Keratinocyte (primary cell): ENCODE measurements at regions not wholly inside any gene's neighbourhood (a gene's known extent, or its start where the extent isn't known, plus 50 kb on each side); places are given as distances from the start of the nearest gene placed in this dataset.

ENCODE experiments used
- DNase-seq: peaks from one replicate; pipeline ENCODE4 v3.0.0-alpha.2; 2011; ENCODE audit warnings: low read depth, missing footprints, low spot score
- FAIRE-seq: peaks from 2 replicates; lab custom pipeline; 2011; peaks lifted over from hg19 to GRCh38; lab: Jason Lieb, UNC
- H2AFZ ChIP-seq: 2 replicates; pipeline ENCODE4 v1.6.0; 2012; ENCODE audit warnings: low read length, control low read depth, inconsistent platforms; ENCODE audit not compliant: control insufficient read depth
- H3K27ac ChIP-seq: 2 replicates; pipeline ENCODE4 v1.5.1; 2011; ENCODE audit warnings: low read length; ENCODE audit not compliant: control insufficient read depth, insufficient read depth
- H3K27me3 ChIP-seq: 3 replicates; pipeline ENCODE4 v1.6.0; 2011; ENCODE audit warnings: low read length; ENCODE audit not compliant: control insufficient read depth, insufficient read depth; ENCODE audit errors: extremely low read depth
- H3K36me3 ChIP-seq, 2 experiments: 2 replicates in 1 of 2; 3 replicates in 1 of 2; pipeline ENCODE4 v1.5.1; 2011; ENCODE audit warnings: low read length in 2 of 2, mild to moderate bottlenecking in 1 of 2; ENCODE audit not compliant: control insufficient read depth in 2 of 2, insufficient read depth in 2 of 2; ENCODE audit errors: extremely low read depth in 1 of 2
- H3K4me1 ChIP-seq: 3 replicates; pipeline ENCODE4 v1.5.1; 2011; ENCODE audit warnings: low read length; ENCODE audit not compliant: control insufficient read depth, insufficient read depth; ENCODE audit errors: extremely low read depth
- H3K4me2 ChIP-seq: 3 replicates; pipeline ENCODE4 v1.6.0; 2011; ENCODE audit warnings: low read depth, low read length; ENCODE audit not compliant: control insufficient read depth, insufficient read depth; ENCODE audit errors: extremely low read depth
- H3K4me3 ChIP-seq, 3 experiments: fragments of 200-600 bp in 1 of 3; sonication (generic) in 1 of 3; 2 replicates in 2 of 3; 3 replicates in 1 of 3; pipeline ENCODE4 v1.5.1; 2011 to 2016; ENCODE audit warnings: low read length in 3 of 3, mild to moderate bottlenecking in 3 of 3, control low read depth in 2 of 3, inconsistent platforms in 1 of 3, low read depth in 1 of 3, mixed read lengths in 1 of 3, mixed run types in 1 of 3, moderate library complexity in 1 of 3; ENCODE audit not compliant: control insufficient read depth in 2 of 3, insufficient read depth in 2 of 3; ENCODE audit errors: extremely low read depth in 1 of 3
- H3K79me2 ChIP-seq: 2 replicates; pipeline ENCODE4 v1.6.0; 2012; ENCODE audit warnings: low read length; ENCODE audit not compliant: control insufficient read depth, insufficient read depth
- H3K9ac ChIP-seq: 3 replicates; pipeline ENCODE4 v1.6.0; 2011; ENCODE audit warnings: low read length; ENCODE audit not compliant: control insufficient read depth, insufficient read depth; ENCODE audit errors: extremely low read depth
- H3K9me1 ChIP-seq: 3 replicates; pipeline ENCODE4 v1.6.0; 2011; ENCODE audit warnings: low read length; ENCODE audit not compliant: control insufficient read depth, insufficient read depth; ENCODE audit errors: extremely low read depth
- H3K9me3 ChIP-seq: 2 replicates; pipeline ENCODE4 v1.5.1; 2012; ENCODE audit warnings: low read depth, low read length; ENCODE audit not compliant: control insufficient read depth
- H4K20me1 ChIP-seq: 3 replicates; pipeline ENCODE4 v1.6.0; 2011; ENCODE audit warnings: low read length; ENCODE audit not compliant: control insufficient read depth, insufficient read depth; ENCODE audit errors: extremely low read depth
- EZH2 ChIP-seq: IDR thresholded peaks from one replicate; pipeline ENCODE4 v1.6.1; 2012; ENCODE audit warnings: inconsistent platforms, mild to moderate bottlenecking, low read length, moderate library complexity
- dilution Hi-C: fragments of 300-500 bp; cut with MboI; formaldehyde crosslinking; loops from one replicate; pipeline ENCODE4 v1.7.0; 2020; ENCODE audit warnings: low sequenced_read_pairs; ENCODE audit not compliant: extremely low pct_ligation_motif_present
- TF ChIP-seq, protein P1 (sequence below), 3 experiments: IDR thresholded peaks in 1 of 3; conservative IDR thresholded peaks in 1 of 3; optimal IDR thresholded peaks in 1 of 3; 2 replicates in 2 of 3; 3 replicates in 1 of 3; pipeline versions ENCODE3 to v1.5.1; 2011; ENCODE audit warnings: low read length in 3 of 3, mild to moderate bottlenecking in 3 of 3, moderate library complexity in 2 of 3, control low read depth in 1 of 3, inconsistent platforms in 1 of 3; ENCODE audit not compliant: insufficient read depth in 2 of 3; ENCODE audit errors: extremely low read depth in 1 of 3

DNA sequence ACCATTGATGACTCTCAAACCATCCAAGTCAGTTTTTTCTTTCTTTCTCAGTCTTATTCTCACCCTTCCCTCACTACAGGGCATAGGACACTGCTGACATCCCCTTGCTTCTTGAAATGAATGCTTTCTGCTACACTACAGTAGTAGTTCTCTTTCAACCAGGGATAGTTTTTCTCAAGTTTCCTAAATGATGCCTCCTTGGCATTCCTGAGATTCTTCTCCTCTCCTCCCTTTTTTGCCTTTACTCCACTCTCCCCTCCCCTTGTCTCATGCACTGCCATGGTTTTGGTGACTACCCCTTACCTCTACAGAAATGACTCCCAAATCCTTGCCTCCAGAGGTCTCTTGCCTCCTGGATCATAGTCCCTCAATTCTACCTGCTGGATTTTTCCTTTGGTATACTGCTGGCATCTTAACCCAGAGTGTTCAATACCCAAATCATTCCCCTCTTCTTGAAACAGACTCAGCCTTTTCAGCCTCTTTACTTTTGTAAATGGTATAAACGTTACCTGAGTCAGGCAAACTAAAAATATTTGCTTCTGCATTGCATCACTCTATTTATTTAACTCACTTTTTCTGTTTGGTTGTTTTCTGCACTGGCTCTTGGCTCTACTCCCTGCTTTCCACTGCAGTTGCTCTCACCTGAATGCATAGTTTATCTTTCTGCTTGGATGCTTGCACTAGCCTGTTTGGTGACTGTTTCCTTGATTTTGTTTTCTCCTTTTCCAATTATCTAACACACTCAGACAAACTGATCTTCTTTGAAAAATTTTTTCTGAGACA is 211.6 kb upstream of the IGF1 start:
- Histone ChIP-seq H3K27ac (no peak overlapping the region), H3K4me1 (no peaks in the 10 kb centered on the region), H4K20me1 (no peaks in the 10 kb centered on the region), H3K4me2 (no peak overlapping the region), H3K79me2 (no peaks in the 10 kb centered on the region), H3K4me3 (no peak overlapping the region), H3K9me3 (no peaks in the 10 kb centered on the region), H3K9me1 (no peaks in the 10 kb centered on the region), H3K9ac (no peak overlapping the region), H2AFZ (no peak overlapping the region), H3K27me3 (no peaks in the 10 kb centered on the region), H3K36me3 (no peaks in the 10 kb centered on the region)
- FAIRE-seq, result no peak
- dilution Hi-C loops, result no loop called here
- DNase-seq, result no peak
- TF ChIP-seq EZH2, result no peak
- TF ChIP-seq, protein P1, sequence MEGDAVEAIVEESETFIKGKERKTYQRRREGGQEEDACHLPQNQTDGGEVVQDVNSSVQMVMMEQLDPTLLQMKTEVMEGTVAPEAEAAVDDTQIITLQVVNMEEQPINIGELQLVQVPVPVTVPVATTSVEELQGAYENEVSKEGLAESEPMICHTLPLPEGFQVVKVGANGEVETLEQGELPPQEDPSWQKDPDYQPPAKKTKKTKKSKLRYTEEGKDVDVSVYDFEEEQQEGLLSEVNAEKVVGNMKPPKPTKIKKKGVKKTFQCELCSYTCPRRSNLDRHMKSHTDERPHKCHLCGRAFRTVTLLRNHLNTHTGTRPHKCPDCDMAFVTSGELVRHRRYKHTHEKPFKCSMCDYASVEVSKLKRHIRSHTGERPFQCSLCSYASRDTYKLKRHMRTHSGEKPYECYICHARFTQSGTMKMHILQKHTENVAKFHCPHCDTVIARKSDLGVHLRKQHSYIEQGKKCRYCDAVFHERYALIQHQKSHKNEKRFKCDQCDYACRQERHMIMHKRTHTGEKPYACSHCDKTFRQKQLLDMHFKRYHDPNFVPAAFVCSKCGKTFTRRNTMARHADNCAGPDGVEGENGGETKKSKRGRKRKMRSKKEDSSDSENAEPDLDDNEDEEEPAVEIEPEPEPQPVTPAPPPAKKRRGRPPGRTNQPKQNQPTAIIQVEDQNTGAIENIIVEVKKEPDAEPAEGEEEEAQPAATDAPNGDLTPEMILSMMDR (optimal IDR thresholded peaks at IDR 0.05 in 1 of 3, IDR thresholded peaks at IDR 0.05 in 1 of 3, conservative IDR thresholded peaks at IDR 0.05 in 1 of 3; ENCODE audit: extremely low read depth in 1 of 3, insufficient read depth in 2 of 3, low read length in 3 of 3), result no peak

DNA sequence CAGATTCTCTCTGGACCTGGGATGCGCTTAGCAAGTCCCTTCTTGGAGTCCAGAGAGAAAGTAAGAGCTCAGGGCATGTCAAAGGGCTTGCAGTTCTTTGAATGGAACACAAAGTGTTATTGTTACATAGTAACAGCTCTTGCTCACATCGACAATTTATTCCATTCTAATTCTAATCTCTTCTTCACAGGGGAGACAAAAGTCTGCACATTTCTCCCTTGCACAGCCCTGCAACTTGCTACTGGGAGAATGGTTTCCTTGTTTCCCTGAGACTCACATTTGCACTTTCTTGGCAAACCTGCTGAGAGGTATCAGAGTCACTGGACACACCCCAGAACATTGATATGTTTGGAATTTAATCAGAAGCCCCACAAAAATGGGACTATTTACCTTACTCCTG is 209.9 kb upstream of the IGF1 start:
- no peak overlapping the region for H3K9ac ChIP-seq
- TF ChIP-seq EZH2, result no peak
- TF ChIP-seq, protein P1 (optimal IDR thresholded peaks at IDR 0.05 in 1 of 3, IDR thresholded peaks at IDR 0.05 in 1 of 3, conservative IDR thresholded peaks at IDR 0.05 in 1 of 3; ENCODE audit: extremely low read depth in 1 of 3, insufficient read depth in 2 of 3, low read length in 3 of 3), result no peak
- DNase-seq (no peak), FAIRE-seq (no peak)
- no peaks in the 10 kb centered on the region for H3K27me3 ChIP-seq
- no peaks in the 10 kb centered on the region for H3K79me2 ChIP-seq
- no peak overlapping the region for H2AFZ ChIP-seq
- no peaks in the 10 kb centered on the region for H3K4me1 ChIP-seq
- H3K36me3 ChIP-seq, result no peaks in the 10 kb centered on the region
- dilution Hi-C loops, result no loop called here
- no peaks in the 10 kb centered on the region for H3K9me3 ChIP-seq
- no peak overlapping the region for H3K4me2 ChIP-seq
- H3K9me1 ChIP-seq, result no peaks in the 10 kb centered on the region
- no peaks in the 10 kb centered on the region for H4K20me1 ChIP-seq
- H3K4me3 ChIP-seq, result no peak overlapping the region
- no peak overlapping the region for H3K27ac ChIP-seq
